ENCODE measurements at regions not wholly inside any gene's neighbourhood (a gene's known extent, or its start where the extent isn't known, plus 50 kb on each side); places are given as distances from the start of the nearest gene placed in this dataset.

DNA sequence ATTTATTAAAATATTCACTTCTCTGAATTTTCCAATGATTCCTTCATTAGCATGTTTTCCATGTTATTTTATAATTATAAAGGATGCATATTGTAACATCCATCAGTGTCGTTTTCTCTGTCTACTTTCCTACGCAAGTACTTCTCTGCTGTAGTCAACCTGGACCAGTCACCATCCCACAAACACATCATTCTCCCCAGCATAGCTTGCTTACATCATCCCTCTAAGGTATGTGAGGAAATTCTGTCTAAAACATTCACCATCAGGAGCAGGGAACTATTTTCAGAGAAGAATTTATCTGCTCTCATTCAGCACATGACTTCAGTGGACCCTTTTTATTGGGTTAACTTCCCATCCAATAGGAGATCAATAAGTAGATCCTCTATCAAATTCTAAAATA, 806.1 kb upstream of the ARGLU1 start:
- no peak for TF ChIP-seq POLR2AphosphoS5 (IDR thresholded peaks at IDR 0.05)
- TF ChIP-seq, protein P1, sequence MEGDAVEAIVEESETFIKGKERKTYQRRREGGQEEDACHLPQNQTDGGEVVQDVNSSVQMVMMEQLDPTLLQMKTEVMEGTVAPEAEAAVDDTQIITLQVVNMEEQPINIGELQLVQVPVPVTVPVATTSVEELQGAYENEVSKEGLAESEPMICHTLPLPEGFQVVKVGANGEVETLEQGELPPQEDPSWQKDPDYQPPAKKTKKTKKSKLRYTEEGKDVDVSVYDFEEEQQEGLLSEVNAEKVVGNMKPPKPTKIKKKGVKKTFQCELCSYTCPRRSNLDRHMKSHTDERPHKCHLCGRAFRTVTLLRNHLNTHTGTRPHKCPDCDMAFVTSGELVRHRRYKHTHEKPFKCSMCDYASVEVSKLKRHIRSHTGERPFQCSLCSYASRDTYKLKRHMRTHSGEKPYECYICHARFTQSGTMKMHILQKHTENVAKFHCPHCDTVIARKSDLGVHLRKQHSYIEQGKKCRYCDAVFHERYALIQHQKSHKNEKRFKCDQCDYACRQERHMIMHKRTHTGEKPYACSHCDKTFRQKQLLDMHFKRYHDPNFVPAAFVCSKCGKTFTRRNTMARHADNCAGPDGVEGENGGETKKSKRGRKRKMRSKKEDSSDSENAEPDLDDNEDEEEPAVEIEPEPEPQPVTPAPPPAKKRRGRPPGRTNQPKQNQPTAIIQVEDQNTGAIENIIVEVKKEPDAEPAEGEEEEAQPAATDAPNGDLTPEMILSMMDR (IDR thresholded peaks at IDR 0.05): no peak
